Kidney glomerular epithelial cell (primary cell): ENCODE measurements at regions not wholly inside any gene's neighbourhood (a gene's known extent, or its start where the extent isn't known, plus 50 kb on each side); places are given as distances from the start of the nearest gene placed in this dataset.
"Not testable (repeated sequence)": the region's sequence is repeated elsewhere in the genome, so short reads cannot be mapped to it uniquely, and the experiment has no call there.

Experiments used
- DNase-seq: peaks from one replicate; lab custom pipeline; 2025; lab: John Stamatoyannopoulos, UW

- DNase-seq = not testable (repeated sequence)
Observed at GRCh38 chr2:71958426-71958825, 189.2 kb downstream of the CYP26B1 start.

DNA sequence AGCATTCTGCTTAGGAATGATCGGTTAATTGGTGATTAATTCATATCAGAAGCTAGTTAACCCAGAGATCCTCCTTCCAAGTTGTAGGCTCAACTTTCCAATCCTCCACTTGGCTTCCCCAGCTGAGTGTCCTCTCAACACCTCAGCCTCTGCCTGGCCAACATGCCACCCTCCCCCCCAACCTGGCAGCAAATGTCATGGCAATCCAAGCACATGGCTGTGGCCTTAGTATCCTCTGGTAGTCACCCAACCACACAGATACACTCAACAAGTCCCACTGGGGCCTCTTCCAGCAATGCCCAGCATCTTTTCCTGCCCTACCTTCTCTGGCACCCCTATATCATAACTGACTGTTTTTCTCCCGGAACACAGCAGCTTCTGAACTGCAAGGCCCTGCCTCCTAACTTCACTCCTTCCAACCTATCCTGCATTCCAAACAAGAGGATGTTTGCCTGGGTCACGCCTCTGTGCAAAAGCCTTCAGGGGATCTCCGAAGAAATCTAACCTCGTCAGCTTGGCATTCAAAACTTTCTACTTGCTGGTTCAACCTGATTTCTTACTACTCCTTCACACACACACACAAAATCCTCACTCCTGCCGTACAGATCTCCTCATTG is 195.0 kb downstream of the CYP26B1 start:
- no peak for DNase-seq

DNA sequence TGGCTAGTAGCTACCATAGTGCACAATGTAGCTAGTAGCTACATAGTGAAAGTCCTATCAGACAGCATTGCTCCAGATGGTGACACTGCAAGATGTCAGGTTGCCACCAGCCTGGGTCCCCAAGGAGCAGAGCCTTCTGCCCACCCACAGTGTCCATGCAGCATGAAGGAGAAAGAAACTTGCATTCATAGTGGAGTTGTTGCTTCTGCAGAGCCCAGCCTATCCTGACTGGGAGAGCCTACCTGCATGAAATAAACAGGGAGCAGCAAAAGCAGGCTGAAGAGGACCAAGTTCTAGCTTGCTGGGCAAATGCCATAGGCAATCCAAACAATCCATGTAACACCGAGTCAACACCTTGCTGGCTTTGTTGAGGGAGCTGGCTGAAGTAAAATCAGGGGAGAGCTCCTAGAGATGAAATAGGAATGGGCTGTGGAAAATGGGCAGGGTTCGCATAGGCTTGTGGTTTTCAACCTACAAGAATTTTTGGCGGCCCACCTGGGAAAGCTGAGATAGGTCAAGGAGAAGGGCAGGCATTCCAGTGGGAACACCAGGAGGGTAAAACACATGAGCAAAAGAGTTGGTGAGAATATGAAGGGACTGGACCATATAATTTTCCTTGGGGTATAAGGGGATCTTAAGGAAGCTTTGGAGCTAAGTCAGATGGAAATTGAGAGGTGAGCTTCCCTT is 195.8 kb downstream of the CYP26B1 start:
- DNase-seq = no peak

DNA sequence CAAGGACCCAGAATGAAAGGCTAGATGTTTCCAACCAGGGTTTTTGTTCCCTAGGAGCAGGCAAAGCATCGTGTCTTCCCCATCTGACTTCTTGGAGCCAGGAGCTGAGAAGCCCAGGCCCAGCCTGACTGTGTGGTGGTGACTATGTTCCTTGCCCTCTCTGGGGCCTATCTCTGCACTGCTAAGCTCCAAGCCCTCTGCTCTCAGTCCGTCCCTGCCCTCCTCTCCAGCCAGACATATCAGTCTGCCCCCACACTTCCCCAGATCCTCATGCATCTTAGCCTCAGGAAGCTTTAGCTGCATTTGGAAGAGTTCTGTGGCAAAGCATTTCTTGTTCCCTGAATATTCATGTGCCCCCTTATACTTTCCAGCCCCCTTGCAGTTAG is 196.6 kb downstream of the CYP26B1 start:
- no peak for DNase-seq

DNA sequence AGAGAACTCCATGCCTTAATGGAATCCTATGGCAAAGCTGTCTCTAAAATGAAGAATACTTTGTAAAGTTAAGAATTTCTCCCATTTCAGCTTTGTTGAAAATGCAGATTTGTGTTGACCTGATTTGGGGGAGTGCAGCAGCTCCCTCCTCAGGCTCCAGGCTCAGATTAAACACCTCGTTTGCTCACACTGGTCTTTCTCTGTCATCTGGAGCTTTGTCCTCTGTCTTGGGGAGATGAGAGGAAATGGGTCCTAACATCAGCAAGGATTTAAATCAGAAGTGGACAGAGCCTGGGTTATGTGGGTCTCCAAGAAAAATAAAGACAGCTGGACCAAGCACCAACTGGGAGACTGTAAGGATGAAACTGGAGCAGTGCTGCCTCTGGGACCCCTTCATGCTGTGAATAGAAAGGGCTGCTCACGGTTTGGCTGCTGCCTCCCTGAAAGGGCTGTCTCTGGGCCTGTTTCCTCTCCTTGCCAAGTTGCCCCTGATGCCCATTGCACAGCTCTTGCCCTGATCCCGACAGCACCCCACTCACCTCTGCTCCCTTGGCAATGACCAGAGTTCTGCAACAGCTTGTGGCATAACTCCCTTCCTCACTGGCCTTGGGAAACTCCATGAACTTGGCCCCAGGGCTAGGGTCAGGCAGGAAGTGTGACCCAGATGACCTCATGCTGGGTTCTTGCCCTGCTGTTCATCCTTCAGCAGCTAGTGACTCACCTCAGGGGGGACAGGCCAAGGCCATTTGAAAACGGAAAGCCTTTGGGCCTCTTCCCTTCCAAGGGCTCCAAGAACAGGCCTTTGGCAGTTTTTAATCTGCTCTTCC is 197.2 kb downstream of the CYP26B1 start:
- DNase-seq = no peak

DNA sequence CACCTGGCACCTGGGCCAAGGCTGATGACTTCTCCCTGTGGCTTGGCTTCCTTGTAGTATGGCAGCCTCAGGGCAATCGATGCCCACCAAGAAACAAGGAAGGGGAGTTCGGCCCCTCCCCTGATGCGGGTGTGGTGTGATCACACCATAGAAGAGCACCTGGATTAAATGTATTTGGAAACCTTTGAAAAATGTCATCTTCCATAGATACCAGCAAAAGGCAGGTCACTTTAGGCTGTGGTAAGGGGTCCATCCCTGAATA is 198.2 kb downstream of the CYP26B1 start:
- no peak for DNase-seq

- DNase-seq = no peak
Observed at GRCh38 chr2:71948781-71949536, 198.7 kb downstream of the CYP26B1 start.

- DNase-seq = no peak
Observed at GRCh38 chr2:71947809-71948208, 199.9 kb downstream of the CYP26B1 start.

DNA sequence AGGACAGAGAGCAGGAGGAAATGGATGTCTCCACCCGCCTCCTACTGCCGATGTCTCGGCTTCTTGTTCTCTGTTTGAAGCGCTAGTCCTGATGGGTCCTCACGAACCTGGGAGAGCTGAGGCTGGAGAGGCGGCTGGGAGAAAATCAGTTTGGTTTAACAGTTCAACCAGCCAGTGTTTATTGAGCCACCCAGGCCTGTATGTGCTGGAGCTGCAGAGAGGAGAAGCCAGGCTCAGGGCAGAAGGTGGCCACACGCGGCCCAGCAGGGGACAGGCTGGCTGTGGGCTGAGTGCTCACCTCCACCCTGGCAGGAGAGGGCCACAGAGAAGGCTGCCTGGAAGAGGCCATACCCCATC is 202.1 kb downstream of the CYP26B1 start:
- no peak for DNase-seq

- DNase-seq = no peak
Observed at GRCh38 chr2:71944806-71945602, 202.7 kb downstream of the CYP26B1 start.

GRCh38 chr2:71944183-71944550 is 203.5 kb downstream of the CYP26B1 start:
- no peak for DNase-seq

DNA sequence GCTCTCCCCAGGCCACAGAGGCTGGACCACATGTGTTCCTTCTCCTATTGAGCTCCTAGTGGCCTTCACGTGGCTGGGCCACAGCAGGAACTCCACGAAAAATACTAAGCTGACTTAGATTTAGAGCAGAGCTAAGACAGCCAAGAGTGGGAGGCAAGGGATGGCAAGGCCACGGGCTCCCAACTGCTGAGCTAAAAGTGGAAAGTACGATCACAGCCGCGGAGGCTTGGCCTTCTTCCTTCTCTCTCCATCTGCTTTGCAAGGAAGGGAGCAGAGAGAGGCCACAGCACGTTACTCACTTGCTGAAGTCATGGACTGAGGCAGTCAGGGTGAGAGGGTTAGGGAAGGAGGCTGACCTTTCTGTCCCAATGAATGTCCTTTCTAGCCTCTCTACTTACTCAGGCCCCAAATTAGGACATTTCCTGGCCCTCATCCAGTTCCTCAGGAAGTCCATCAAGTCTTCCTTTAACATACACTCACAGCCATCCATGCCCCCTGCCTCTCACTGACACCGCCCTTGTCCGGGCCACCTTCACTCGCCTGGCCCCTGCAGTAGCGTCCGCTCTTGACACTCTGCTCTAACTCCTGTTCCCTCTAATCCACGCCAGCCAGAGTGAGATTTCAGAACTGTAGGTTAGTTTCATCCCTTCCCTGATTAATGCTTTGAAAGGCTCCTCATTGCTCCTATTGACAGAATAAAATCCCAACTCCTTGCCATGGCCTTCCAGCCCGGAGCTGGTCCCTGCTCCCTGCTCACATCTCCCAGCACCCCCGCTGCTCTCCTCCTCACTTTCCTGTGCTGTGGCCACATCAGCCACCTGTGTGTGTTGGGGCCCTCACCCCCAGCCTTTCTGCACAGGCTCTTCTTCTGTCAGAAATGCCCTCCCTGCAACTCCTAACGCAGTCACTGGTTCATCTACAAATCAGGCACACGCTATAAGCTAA is 204.2 kb downstream of the CYP26B1 start:
- no peak for DNase-seq

GRCh38 chr2:71941726-71942525 is 205.7 kb downstream of the CYP26B1 start:
- DNase-seq = no peak

GRCh38 chr2:71940695-71941094 is 207.0 kb downstream of the CYP26B1 start:
- DNase-seq = no peak

DNA sequence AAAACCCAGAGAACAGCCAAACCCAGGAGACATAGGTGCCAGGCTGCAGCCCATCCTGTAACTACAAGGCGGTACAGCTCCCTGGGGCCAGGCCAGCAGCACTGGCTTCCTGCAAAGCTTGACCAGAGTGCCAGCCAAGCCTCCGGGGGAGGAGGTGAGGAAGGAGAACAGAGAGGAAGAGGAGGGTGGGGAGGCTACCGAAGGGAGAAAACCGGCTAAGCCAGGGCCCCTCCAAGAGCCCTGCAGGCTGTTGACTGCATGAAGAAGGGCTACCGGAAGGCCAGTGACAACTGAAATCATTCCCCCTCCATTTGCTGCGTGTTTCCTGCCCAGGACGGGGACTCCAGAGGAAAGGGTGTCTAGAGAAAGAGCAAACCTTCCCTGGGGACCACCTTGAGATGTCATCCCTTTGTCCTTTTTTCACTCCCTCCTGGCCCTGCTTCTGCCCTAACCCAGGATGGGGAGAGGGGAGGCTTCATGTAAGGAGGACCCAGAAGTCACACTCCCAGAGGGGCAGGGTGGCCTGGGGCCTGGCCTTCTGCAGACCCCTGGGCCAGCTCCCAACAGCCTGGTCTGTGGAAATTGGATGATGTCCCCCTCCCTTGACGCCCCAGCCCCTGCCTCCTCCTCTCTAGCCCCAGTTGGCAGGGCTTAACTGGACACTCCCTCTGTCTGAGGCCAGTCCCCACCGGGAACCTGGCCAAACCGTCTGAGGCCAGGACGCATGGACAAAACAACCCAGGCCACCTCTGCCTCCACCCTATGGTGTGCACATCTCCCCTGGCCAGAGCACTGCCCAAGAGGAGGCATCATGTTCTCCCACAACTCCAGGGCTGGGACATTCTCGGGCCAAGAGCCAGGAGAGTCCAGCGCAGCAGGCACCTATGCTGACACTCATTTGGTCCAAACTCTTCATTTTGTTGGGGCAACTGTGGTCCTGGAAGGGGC is 207.8 kb downstream of the CYP26B1 start:
- no peak for DNase-seq

- DNase-seq = no peak
Observed at GRCh38 chr2:71938659-71939587, 208.7 kb downstream of the CYP26B1 start.

GRCh38 chr2:71938108-71938507 is 209.6 kb downstream of the CYP26B1 start:
- no peak for DNase-seq

GRCh38 chr2:71937396-71937795 is 210.3 kb downstream of the CYP26B1 start:
- DNase-seq = no peak
